GM21447 (cell line): ENCODE measurements at regions not wholly inside any gene's neighbourhood (a gene's known extent, or its start where the extent isn't known, plus 50 kb on each side); places are given as distances from the start of the nearest gene placed in this dataset.

Experiments used
- ATAC-seq: cut with Tn5 transposase; IDR thresholded peaks from one replicate; pipeline ENCODE4 v1.9.1; 2021; ENCODE audit not compliant: unreplicated experiment

DNA sequence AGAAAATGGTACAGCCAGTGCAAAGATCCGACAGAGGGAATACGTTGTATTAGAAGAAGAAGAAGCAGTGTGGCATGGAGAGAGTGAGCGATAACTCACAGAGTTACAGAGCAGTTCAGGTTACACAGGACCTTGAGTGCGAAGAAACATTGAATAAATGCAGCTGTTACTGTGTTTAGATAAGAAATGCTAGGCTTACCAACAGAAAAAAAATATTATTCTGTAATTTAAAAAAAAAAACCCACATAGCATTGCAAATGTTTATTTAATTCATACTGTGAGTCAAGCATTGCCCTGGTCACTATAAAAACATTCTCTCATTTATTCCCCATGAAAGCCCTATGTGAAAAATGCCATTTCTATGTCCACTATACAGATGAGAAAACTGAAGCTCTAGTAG lies 373.4 kb upstream of the EPHA7 start:
- no peak for ATAC-seq

GRCh38 chr6:93790981-93791380 lies 371.6 kb upstream of the EPHA7 start:
- no peak for ATAC-seq

DNA sequence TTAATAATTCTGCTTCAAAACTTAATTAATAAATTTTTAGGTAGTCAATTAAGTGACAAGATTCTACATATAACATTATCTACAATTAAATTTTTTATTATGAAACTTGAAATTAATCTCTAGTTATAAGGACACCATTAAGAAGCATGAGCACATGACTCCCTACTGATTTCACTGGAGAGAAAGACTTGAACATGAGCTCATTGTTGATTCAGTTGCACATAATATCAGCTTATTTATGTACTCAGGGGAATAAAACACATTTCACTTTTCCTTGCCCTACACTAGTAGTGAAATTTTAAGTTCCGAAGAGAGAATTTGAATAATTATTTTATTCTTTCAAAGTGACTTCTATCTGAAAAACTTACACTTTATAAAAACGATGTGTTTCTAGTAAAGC lies 370.2 kb upstream of the EPHA7 start:
- ATAC-seq, result no peak

GRCh38 chr6:93787841-93788240 lies 368.5 kb upstream of the EPHA7 start:
- no peak for ATAC-seq

DNA sequence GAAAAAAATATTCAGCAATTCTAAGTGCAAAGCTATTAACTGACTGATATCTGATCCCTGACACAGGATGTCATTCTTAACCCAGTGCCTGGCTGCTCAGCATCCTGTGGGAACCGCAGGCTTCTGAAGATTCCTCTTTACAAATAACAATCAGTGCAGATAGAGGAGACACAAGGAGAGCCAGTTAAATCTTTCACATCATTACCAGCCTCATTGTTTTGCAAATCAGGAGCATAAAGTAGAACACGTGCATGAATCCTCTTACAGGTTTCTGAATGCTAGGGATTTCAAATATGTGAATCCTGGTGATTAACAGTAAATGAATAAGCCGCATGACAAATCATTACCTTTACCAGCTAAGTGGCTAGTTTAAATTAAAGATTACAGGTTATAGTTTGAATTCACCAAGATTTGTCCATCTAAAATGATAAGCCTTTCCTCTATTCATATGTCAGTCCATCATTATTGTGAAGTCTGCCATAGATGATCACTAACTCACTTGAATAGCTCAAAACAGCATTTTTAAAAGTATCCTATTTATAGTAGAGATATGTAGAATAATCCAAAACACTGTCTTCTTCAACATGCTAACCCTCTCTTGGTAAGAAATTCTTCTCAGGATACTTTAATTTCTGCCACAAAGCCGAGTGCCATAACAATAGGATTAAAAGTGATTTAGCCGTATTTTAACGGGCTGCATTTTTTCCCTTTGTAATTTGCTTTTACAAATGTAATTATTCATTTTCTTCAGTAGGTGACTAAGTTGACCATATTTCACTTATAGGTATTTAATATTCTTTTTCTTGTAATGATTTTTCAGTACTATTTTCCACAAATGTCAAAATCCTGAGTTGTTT lies 367.3 kb upstream of the EPHA7 start:
- ATAC-seq, result no peak

GRCh38 chr6:93785694-93786030 lies 366.3 kb upstream of the EPHA7 start:
- ATAC-seq, result no peak

GRCh38 chr6:93784794-93785693 lies 365.7 kb upstream of the EPHA7 start:
- no peak for ATAC-seq

GRCh38 chr6:93779086-93779841 lies 359.9 kb upstream of the EPHA7 start:
- no peak for ATAC-seq

DNA sequence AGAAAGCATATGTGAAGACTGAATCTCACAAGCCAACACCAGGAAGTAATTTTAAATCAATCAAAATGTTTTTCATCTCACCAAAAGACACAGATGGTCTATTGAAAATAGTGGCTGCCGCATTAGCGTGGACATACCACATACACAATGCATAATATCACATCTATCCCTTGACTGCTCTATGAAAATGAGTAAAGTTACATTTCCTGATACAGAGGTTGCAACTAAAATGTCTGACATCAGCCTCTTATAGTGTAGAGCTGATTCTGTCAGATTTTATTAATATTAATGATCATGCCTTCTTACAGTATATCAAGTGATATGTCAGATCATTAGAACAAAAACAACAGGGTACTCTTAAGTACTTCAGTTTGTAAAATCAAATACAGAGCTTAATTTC lies 339.8 kb upstream of the EPHA7 start:
- no peak for ATAC-seq

DNA sequence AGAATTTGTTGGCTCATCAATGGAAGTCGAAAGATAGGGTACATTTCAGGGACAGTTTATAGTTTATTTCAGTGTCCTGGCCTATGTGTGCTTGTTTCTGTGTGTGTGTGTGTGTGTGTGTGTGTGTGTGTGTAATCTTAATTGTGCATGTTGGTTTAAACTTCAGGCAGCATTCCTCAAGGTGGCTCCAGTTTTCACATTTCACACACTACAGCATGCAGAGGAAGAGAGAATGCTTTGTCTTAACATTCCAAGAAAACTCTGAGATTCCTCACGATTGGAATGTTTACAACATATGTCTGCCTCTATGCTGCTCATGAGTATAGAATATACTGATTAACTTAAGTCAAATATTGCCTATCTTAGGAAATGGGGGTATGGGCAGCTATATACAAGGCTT lies 332.6 kb upstream of the EPHA7 start:
- ATAC-seq, result no peak

GRCh38 chr6:93749930-93750329 lies 330.6 kb upstream of the EPHA7 start:
- no peak for ATAC-seq

GRCh38 chr6:93749191-93749590 lies 329.8 kb upstream of the EPHA7 start:
- ATAC-seq, result no peak

DNA sequence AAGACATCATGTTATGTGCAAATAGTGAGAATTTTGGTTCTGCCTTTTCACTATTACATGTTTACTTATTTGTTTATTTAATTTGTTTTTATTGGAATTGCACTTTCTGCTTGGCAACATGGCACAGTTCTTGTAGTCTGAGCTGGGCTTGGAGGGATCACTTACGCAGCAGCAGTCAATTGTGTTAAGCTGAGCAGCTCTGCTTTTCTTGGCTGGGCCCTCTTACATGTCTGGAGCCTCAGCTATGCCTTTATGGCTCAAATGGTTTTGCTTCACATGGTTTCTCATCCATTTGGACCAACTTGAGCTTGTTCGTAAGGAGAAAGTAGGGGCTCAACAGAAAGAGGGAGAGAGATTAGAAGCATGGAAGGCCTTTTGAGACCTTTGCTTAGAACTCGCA lies 327.5 kb upstream of the EPHA7 start:
- ATAC-seq, result no peak

- no peak for ATAC-seq
These were observed 325.9 kb upstream of the EPHA7 start for GRCh38 chr6:93745306-93745705.

- ATAC-seq, result no peak
These were observed 315.7 kb upstream of the EPHA7 start for GRCh38 chr6:93735099-93735498.

GRCh38 chr6:93731306-93731705 lies 311.9 kb upstream of the EPHA7 start:
- ATAC-seq, result no peak

DNA sequence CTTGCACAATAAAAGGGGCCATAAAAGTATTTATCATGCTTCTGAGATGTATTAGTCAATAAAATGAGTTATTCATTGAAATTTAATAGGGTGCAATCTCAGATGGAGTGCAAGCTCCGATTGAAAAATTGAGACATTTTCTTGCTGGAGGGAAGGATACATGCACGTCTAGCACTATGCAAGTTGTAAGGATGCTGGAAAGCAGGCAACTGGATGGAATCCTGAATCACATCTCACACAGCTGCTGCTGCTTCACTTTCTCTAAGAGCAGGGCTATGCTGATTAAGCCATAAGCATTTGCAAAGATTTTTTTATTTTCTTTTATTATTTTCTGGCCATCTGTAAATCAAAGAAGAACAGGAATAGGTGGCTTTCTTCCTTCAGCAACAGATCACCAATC lies 308.8 kb upstream of the EPHA7 start:
- no peak for ATAC-seq

DNA sequence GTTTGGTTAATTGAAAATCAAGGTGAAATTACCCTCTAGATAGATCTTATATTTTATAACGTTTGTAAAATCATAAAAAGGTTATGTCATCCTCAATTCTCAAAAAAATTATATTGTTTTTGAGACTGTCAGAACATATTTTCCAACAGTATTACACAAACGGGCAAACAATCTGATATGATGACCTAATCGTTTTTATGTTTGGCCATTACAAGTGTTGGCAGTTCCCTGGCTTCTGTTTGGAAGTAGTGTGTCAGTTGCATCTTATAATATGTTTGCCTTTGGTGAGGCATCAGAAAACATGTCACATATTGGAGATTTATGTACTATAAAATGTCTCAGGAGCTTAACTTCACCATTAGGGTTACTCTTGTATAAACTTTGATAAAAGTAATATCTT lies 308.1 kb upstream of the EPHA7 start:
- ATAC-seq, result no peak

DNA sequence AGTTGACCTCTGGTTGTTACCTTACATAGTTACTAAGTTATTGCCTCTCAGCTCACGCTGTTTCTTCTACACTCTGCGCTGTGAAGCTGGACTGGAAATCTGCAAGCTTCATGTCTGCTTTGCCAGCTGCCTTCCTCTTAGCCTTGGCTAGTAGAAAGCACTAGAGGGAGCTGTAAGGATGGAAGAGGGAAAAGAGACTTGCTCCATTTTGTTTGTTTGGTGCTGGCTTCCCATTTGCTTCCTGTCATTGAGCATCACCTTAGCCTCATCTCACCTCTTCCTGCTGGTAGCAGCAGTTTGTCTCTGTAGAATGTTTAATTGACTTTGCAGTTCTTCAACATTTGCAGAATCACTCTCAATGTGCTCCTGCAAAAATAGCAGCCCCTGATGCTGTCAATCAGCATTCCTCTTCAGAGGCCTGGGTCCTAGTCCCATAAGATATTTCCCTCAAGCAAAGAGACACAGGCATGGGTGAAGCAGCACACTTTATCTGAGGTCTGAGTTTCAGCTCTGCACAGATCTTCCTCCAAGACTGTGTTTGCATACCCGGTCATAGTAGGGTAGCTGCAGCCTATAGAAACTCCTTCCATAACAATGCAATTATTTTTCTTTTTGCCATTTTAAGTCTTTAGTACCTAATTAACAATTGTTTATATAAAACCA lies 302.2 kb upstream of the EPHA7 start:
- no peak for ATAC-seq

GRCh38 chr6:93713974-93714373 lies 294.6 kb upstream of the EPHA7 start:
- ATAC-seq, result no peak

DNA sequence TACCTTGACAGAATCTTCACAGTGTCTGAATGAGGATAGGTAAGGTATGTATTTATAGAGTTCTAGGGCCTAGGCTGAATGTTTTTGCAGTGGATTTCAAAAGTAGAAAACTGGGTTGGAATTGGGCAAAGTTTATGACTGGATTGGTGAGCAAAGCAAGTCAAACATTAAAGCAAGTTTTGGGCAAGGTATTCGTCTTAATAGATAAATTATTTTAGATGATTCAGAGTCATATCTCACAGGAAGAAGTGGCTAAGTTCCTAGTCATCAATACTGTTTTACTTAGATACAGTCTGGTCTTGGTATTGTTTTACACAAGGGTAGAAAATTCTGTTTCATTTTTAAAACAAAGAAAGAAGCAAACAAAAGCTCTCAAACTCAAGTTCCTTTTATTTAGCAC lies 284.1 kb upstream of the EPHA7 start:
- ATAC-seq, result no peak
